H9 (cell line): ENCODE measurements at regions not wholly inside any gene's neighbourhood (a gene's known extent, or its start where the extent isn't known, plus 50 kb on each side); places are given as distances from the start of the nearest gene placed in this dataset.
A peak's percentile ranks its signal among the peaks of the same experiment; 100 is the strongest.

Experiments
- DNase-seq: peaks from one replicate; pipeline ENCODE4 v3.0.0-alpha.2; 2017
- H2AFZ ChIP-seq: one replicate; pipeline ENCODE4 v1.6.1; 2013; ENCODE audit warnings: mild to moderate bottlenecking, low read length, control low read depth, moderate library complexity
- H2AK5ac ChIP-seq: 2 replicates; pipeline ENCODE4 v1.6.1; 2013; ENCODE audit warnings: low read length, control low read depth, mixed read lengths; ENCODE audit not compliant: insufficient read length
- H2BK120ac ChIP-seq: one replicate; pipeline ENCODE4 v1.6.1; 2013; ENCODE audit warnings: low read depth, mild to moderate bottlenecking, low read length, control low read depth, inconsistent platforms; ENCODE audit not compliant: poor library complexity, severe bottlenecking
- H2BK12ac ChIP-seq: 2 replicates; pipeline ENCODE4 v1.6.1; 2013; ENCODE audit warnings: low read length, control low read depth, mixed read lengths, low read depth; ENCODE audit not compliant: insufficient read length
- H2BK15ac ChIP-seq: 2 replicates; pipeline ENCODE4 v1.6.1; 2013; ENCODE audit warnings: low read depth, low read length, control low read depth
- H2BK20ac ChIP-seq: one replicate; pipeline ENCODE4 v1.6.1; 2013; ENCODE audit warnings: low read depth, mild to moderate bottlenecking, low read length, control low read depth, inconsistent platforms; ENCODE audit not compliant: poor library complexity, severe bottlenecking
- H2BK5ac ChIP-seq: 2 replicates; pipeline ENCODE4 v1.6.1; 2013; ENCODE audit warnings: low read length, control low read depth, mixed read lengths; ENCODE audit not compliant: insufficient read length
- H3K14ac ChIP-seq: 2 replicates; pipeline ENCODE4 v1.6.1; 2013; ENCODE audit warnings: low read length, control low read depth; ENCODE audit not compliant: insufficient read depth
- H3K18ac ChIP-seq: 2 replicates; pipeline ENCODE4 v1.6.1; 2013; ENCODE audit warnings: low read depth, mild to moderate bottlenecking, mixed read lengths, low read length, control low read depth; ENCODE audit not compliant: insufficient read length
- H3K23ac ChIP-seq: 2 replicates; pipeline ENCODE4 v1.6.1; 2013; ENCODE audit warnings: low read length, control low read depth, mixed read lengths, low read depth; ENCODE audit not compliant: insufficient read length
- H3K23me2 ChIP-seq: 2 replicates; pipeline ENCODE4 v1.6.1; 2013; ENCODE audit warnings: low read depth, mild to moderate bottlenecking, mixed read lengths, low read length, control low read depth; ENCODE audit not compliant: insufficient read length, poor library complexity, severe bottlenecking
- H3K27ac ChIP-seq: 2 replicates; pipeline ENCODE4 v1.5.1; 2013; ENCODE audit warnings: low read length, control low read depth, mixed read lengths, low read depth; ENCODE audit not compliant: insufficient read length
- H3K27me3 ChIP-seq: 2 replicates; pipeline ENCODE4 v1.6.1; 2013; ENCODE audit warnings: low read length, control low read depth, inconsistent platforms; ENCODE audit not compliant: insufficient read depth
- H3K4ac ChIP-seq: 2 replicates; pipeline ENCODE4 v1.6.1; 2013; ENCODE audit warnings: low read depth, mild to moderate bottlenecking, control low read depth, inconsistent platforms, low read length, moderate library complexity
- H3K4me1 ChIP-seq: 2 replicates; pipeline ENCODE4 v1.6.1; 2013; ENCODE audit warnings: low read length, control low read depth, inconsistent platforms; ENCODE audit not compliant: insufficient read depth
- H3K4me2 ChIP-seq: 2 replicates; pipeline ENCODE4 v1.6.1; 2013; ENCODE audit warnings: low read length, control low read depth, mixed read lengths; ENCODE audit not compliant: insufficient read length, insufficient read depth
- H3K56ac ChIP-seq: 2 replicates; pipeline ENCODE4 v1.6.1; 2013; ENCODE audit warnings: low read depth, mild to moderate bottlenecking, mixed read lengths, low read length, control low read depth; ENCODE audit not compliant: insufficient read length
- H3K79me1 ChIP-seq: 2 replicates; pipeline ENCODE4 v1.6.1; 2013; ENCODE audit warnings: low read depth, mild to moderate bottlenecking, moderate library complexity, low read length, control low read depth, inconsistent platforms; ENCODE audit not compliant: insufficient read depth, poor library complexity, severe bottlenecking
- H3K79me2 ChIP-seq: 2 replicates; pipeline ENCODE4 v1.6.1; 2013; ENCODE audit warnings: low read length, control low read depth, inconsistent platforms; ENCODE audit not compliant: insufficient read depth
- H3K9ac ChIP-seq: 2 replicates; pipeline ENCODE4 v1.6.1; 2013; ENCODE audit warnings: low read length, control low read depth, mixed read lengths; ENCODE audit not compliant: insufficient read length; ENCODE audit errors: extremely low read depth
- H3K9me3 ChIP-seq: one replicate; pipeline ENCODE4 v1.6.1; 2013; ENCODE audit warnings: low read depth, low read length, inconsistent platforms; ENCODE audit not compliant: control insufficient read depth
- H3T11ph ChIP-seq: one replicate; pipeline ENCODE4 v1.6.1; 2013; ENCODE audit warnings: mild to moderate bottlenecking, low read length, control low read depth, inconsistent platforms
- H4K20me1 ChIP-seq: one replicate; pipeline ENCODE4 v1.6.1; 2013; ENCODE audit not compliant: control insufficient read depth, insufficient read length, insufficient read depth
- H4K5ac ChIP-seq: 2 replicates; pipeline ENCODE4 v1.6.1; 2013; ENCODE audit warnings: low read depth, mild to moderate bottlenecking, mixed read lengths, low read length, control low read depth; ENCODE audit not compliant: insufficient read length
- H4K8ac ChIP-seq: replicated peaks from 2 replicates; pipeline ENCODE4 v1.6.1; 2013; ENCODE audit warnings: low read length, control low read depth, mixed read lengths, low read depth; ENCODE audit not compliant: insufficient read length
- H4K91ac ChIP-seq: 2 replicates; pipeline ENCODE4 v1.6.1; 2013; ENCODE audit warnings: low read depth, mild to moderate bottlenecking, moderate library complexity, mixed read lengths, low read length, control low read depth; ENCODE audit not compliant: insufficient read length
- H3K27ac Mint-ChIP-seq, 3 experiments: 2 replicates in 2 of 3; 3 replicates in 1 of 3; pipeline ENCODE4 v1.8.0; 2020 to 2021; ENCODE audit warnings: mixed read lengths in 3 of 3, mild to moderate bottlenecking in 1 of 3, moderate library complexity in 1 of 3
- H3K27me3 Mint-ChIP-seq: 2 replicates; pipeline ENCODE4 v1.8.0; 2021; ENCODE audit warnings: low read depth, mild to moderate bottlenecking, moderate library complexity, mixed read lengths
- H3K36me3 Mint-ChIP-seq, 3 experiments: 2 replicates in 2 of 3; 3 replicates in 1 of 3; pipeline ENCODE4 v1.8.0; 2020 to 2021; ENCODE audit warnings: low read depth in 3 of 3, mixed read lengths in 3 of 3; ENCODE audit not compliant: insufficient read depth in 1 of 3
- H3K4me1 Mint-ChIP-seq, 2 experiments: 2 replicates each; pipeline ENCODE4 v1.8.0; 2020; ENCODE audit warnings: mixed read lengths in 2 of 2
- H3K4me3 Mint-ChIP-seq, 2 experiments: 2 replicates in 1 of 2; 3 replicates in 1 of 2; pipeline ENCODE4 v1.8.0; 2020 to 2021; ENCODE audit warnings: mild to moderate bottlenecking in 2 of 2, mixed read lengths in 2 of 2, moderate library complexity in 1 of 2
- H3K9me3 Mint-ChIP-seq, 2 experiments: 2 replicates in 1 of 2; 3 replicates in 1 of 2; pipeline ENCODE4 v1.8.0; 2020; ENCODE audit warnings: mild to moderate bottlenecking in 2 of 2, mixed read lengths in 2 of 2, moderate library complexity in 1 of 2
- WGBS: extraction: QIAGEN DNeasy Blood & Tissue Kit; methylation state at CpG from one replicate; pipeline ENCODE4 v1.1.7; 2013; ENCODE audit warnings: missing lambda C conversion rate, low lambda C conversion rate, mixed read lengths; ENCODE audit not compliant: insufficient read length; ENCODE audit errors: extremely low coverage; 5-methylcytosine and 5-hydroxymethylcytosine counted together
- TF ChIP-seq, protein P1 (sequence below): fragments of 200-600 bp; sonication (generic); conservative IDR thresholded peaks from 3 replicates; pipeline ENCODE4 v1.8.0; 2021; ENCODE audit warnings: antibody characterized with exemption, mild to moderate bottlenecking

DNA sequence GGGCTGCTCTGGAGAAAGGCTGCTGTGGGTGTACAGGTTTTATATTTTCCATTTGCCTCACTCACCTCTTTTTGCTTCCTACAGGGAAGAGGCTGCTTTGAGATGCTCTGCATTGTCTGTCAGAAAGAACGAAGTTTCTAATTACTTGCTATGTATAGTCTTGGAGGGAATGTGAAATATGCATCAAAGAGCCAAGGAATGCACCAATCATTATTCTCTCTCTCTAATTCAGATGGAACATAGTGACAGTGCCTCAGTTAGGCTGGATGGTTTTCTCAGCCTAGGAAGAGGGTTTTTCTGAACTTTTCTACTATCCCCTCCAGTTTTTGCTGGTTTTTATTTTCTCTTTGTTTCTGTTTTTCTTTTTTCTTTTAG lies 106.8 kb upstream of the SLC4A4 start:
- Histone ChIP-seq H3K4ac (no peak overlapping the region), H4K91ac (no peak overlapping the region), H2BK15ac (no peak overlapping the region), H2BK5ac (no peak overlapping the region), H3K14ac (no peak overlapping the region), H3K79me1 (no peaks in the 10 kb centered on the region), H3K27ac (no peak overlapping the region), H4K8ac (no peak overlapping the region), H2AK5ac (no peak overlapping the region), H3K79me2 (no peaks in the 10 kb centered on the region), H3T11ph (no peak overlapping the region), H4K20me1 (no peaks in the 10 kb centered on the region), H3K27me3 (no peaks in the 10 kb centered on the region), H2BK20ac (no peak overlapping the region), H3K4me2 (no peak overlapping the region), H3K23me2 (no peaks in the 10 kb centered on the region), H4K5ac (no peak overlapping the region), H3K23ac (no peak overlapping the region), H3K18ac (no peak overlapping the region), H2BK12ac (no peak overlapping the region), H3K9me3 (no peaks in the 10 kb centered on the region), H2BK120ac (no peak overlapping the region), H3K4me1 (no peaks in the 10 kb centered on the region), H2AFZ (no peak overlapping the region), H3K9ac (no peak overlapping the region), H3K56ac (no peak overlapping the region)
- TF ChIP-seq, protein P1, sequence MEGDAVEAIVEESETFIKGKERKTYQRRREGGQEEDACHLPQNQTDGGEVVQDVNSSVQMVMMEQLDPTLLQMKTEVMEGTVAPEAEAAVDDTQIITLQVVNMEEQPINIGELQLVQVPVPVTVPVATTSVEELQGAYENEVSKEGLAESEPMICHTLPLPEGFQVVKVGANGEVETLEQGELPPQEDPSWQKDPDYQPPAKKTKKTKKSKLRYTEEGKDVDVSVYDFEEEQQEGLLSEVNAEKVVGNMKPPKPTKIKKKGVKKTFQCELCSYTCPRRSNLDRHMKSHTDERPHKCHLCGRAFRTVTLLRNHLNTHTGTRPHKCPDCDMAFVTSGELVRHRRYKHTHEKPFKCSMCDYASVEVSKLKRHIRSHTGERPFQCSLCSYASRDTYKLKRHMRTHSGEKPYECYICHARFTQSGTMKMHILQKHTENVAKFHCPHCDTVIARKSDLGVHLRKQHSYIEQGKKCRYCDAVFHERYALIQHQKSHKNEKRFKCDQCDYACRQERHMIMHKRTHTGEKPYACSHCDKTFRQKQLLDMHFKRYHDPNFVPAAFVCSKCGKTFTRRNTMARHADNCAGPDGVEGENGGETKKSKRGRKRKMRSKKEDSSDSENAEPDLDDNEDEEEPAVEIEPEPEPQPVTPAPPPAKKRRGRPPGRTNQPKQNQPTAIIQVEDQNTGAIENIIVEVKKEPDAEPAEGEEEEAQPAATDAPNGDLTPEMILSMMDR, result no peak
- no peak for DNase-seq
- WGBS, result no CpG with 5 or more reads among the region's 1 CpG
- Mint-ChIP-seq H3K9me3 (no peaks in the 10 kb centered on the region), H3K36me3 (no peaks in the 10 kb centered on the region; a peak in 1 of 7 replicates), H3K4me3 (no peak overlapping the region), H3K27ac (peak overlapping the region in 1 of 3 experiments; percentile 78; a peak in 1 of 7 replicates), H3K27me3 (no peaks in the 10 kb centered on the region), H3K4me1 (peaks cover 27 to 29% of the 10 kb centered on the region in 2 experiments)
